K562 (cell line): ENCODE measurements at regions not wholly inside any gene's neighbourhood (a gene's known extent, or its start where the extent isn't known, plus 50 kb on each side); places are given as distances from the start of the nearest gene placed in this dataset.

Experiments used
- ATAC-seq: fragments of 200-7000 bp; cut with Tn5 transposase; 3 replicates; pipeline ENCODE4 v1.9.1; 2020; ENCODE audit warnings: moderate library complexity
- BruUV-seq: library from RNA; stranded (reverse); fragments of 400-500 nt; replicated peaks from 2 replicates; lab custom pipeline; 2021; lab: Mats Ljungman, UMichigan
- CTCF ChIA-PET: fragments of 300-600 bp; formaldehyde crosslinking; extraction: SDS; loops from one replicate; lab custom pipeline; 2021; ENCODE audit warnings: low intra/inter-chr PET ratio; lab: Yijun Ruan, JAX
- POLR2A ChIA-PET: fragments of 300-600, 350-650 bp; sonication (Branson Sonifier 250); formaldehyde crosslinking; extraction: SDS; loops from one replicate; lab custom pipeline; 2021; ENCODE audit warnings: antibody characterized with exemption, inconsistent platforms; lab: Yijun Ruan, JAX
- DNase-seq, 4 experiments: peaks; one replicate each; pipeline versions ENCODE4 v3.0.0 to v3.0.0-alpha.2; 2011 to 2018; ENCODE audit warnings: low spot score in 3 of 4, mixed read lengths in 3 of 4; ENCODE audit errors: extremely low read depth in 1 of 4
- FAIRE-seq: peaks from 2 replicates; lab custom pipeline; 2011; peaks lifted over from hg19 to GRCh38; lab: Jason Lieb, UNC
- H2AFZ ChIP-seq: 2 replicates; pipeline ENCODE4 v1.6.0; 2011; ENCODE audit warnings: low read depth, low read length, control low read depth, inconsistent platforms
- H3K27ac ChIP-seq: fragments of 200-600 bp; 3 replicates; pipeline ENCODE4 v1.8.0; 2011; ENCODE audit warnings: low read depth, mild to moderate bottlenecking, control low read depth, inconsistent platforms, low read length, moderate library complexity, mixed read lengths; ENCODE audit errors: extremely low read depth
- H3K27me3 ChIP-seq, 2 experiments: fragments of 300-600 bp in 1 of 2; 2 replicates in 1 of 2; 3 replicates in 1 of 2; pipeline versions ENCODE4 v1.6.0 to v1.8.0; 2011; ENCODE audit warnings: inconsistent platforms in 2 of 2, low read length in 2 of 2, mild to moderate bottlenecking in 1 of 2, mixed read lengths in 1 of 2, moderate library complexity in 1 of 2; ENCODE audit not compliant: control insufficient read depth in 2 of 2, insufficient read depth in 2 of 2
- H3K36me3 ChIP-seq: fragments of 300-600 bp; 3 replicates; pipeline ENCODE4 v1.8.0; 2011; ENCODE audit warnings: mild to moderate bottlenecking, low read length, inconsistent platforms; ENCODE audit not compliant: control insufficient read depth, insufficient read depth
- H3K4me1 ChIP-seq, 2 experiments: fragments of 200-600 bp in 1 of 2; replicated peaks in 1 of 2; 2 replicates in 1 of 2; 3 replicates in 1 of 2; pipeline versions ENCODE4 v1.5.1 to v1.8.0; 2011; ENCODE audit warnings: inconsistent platforms in 2 of 2, low read length in 2 of 2, mild to moderate bottlenecking in 1 of 2, mixed read lengths in 1 of 2, moderate library complexity in 1 of 2; ENCODE audit not compliant: control insufficient read depth in 2 of 2, insufficient read depth in 2 of 2
- H3K4me2 ChIP-seq: 2 replicates; pipeline ENCODE4 v1.6.1; 2011; ENCODE audit warnings: low read length, control low read depth, inconsistent platforms, mixed read lengths; ENCODE audit not compliant: insufficient read depth
- H3K4me3 ChIP-seq: fragments of 200-600 bp; sonication (generic), shearing (Covaris generic); 2 replicates; pipeline ENCODE4 v1.5.1; 2016; ENCODE audit warnings: control low read depth, inconsistent platforms
- H3K79me2 ChIP-seq: fragments of 200-600 bp; 3 replicates; pipeline ENCODE4 v1.8.0; 2011; ENCODE audit warnings: low read length, inconsistent platforms; ENCODE audit not compliant: control insufficient read depth, insufficient read depth
- H3K9ac ChIP-seq, 2 experiments: 2 replicates each; pipeline versions ENCODE4 v1.6.0 to v1.6.1; 2011; ENCODE audit warnings: low read depth in 2 of 2, low read length in 2 of 2, control low read depth in 1 of 2, inconsistent platforms in 1 of 2, mild to moderate bottlenecking in 1 of 2, mixed read lengths in 1 of 2; ENCODE audit not compliant: insufficient read depth in 1 of 2
- H3K9me1 ChIP-seq: one replicate; pipeline ENCODE4 v1.6.0; 2011; ENCODE audit warnings: inconsistent platforms, mild to moderate bottlenecking, low read length, moderate library complexity; ENCODE audit not compliant: control insufficient read depth, insufficient read depth
- H3K9me3 ChIP-seq: replicated peaks from 2 replicates; pipeline ENCODE4 v1.5.1; 2011; ENCODE audit warnings: low read depth, low read length, inconsistent platforms; ENCODE audit not compliant: control insufficient read depth, insufficient read depth
- H4K20me1 ChIP-seq: replicated peaks from 2 replicates; pipeline ENCODE4 v1.6.1; 2011; ENCODE audit warnings: low read length, inconsistent platforms, mixed read lengths; ENCODE audit not compliant: control insufficient read depth, insufficient read depth
- CBFA2T3 ChIP-seq: fragments of 450-650 bp; IDR thresholded peaks from 2 replicates; pipeline ENCODE4 v1.6.1; 2017
- CEBPB ChIP-seq: fragments of 450-650 bp; IDR thresholded peaks from 2 replicates; pipeline ENCODE4 v1.6.1; 2016; ENCODE audit warnings: missing genetic modification characterization, missing compliant biosample characterization
- HMG20A ChIP-seq: fragments of 450-650 bp; formaldehyde crosslinking; conservative IDR thresholded peaks from 2 replicates; pipeline ENCODE4 v1.4.0; 2020; ENCODE audit warnings: mild to moderate bottlenecking, mixed read lengths
- MCM3 ChIP-seq: fragments of 450-650 bp; IDR thresholded peaks from 2 replicates; pipeline ENCODE4 v1.6.1; 2016
- NFRKB ChIP-seq: fragments of 450-650 bp; IDR thresholded peaks from 2 replicates; pipeline ENCODE4 v1.6.1; 2016; ENCODE audit warnings: low read depth
- PCBP1 ChIP-seq: fragments of 200-400 bp; formaldehyde crosslinking; IDR thresholded peaks from 2 replicates; pipeline ENCODE4 v1.6.1; 2018; ENCODE audit warnings: mild to moderate bottlenecking, low read depth, low read length; ENCODE audit not compliant: poor library complexity, severe bottlenecking
- POLR2G ChIP-seq: fragments of 200-400 bp; formaldehyde crosslinking; IDR thresholded peaks from 2 replicates; pipeline ENCODE4 v1.6.1; 2017; ENCODE audit warnings: low read depth, mild to moderate bottlenecking, antibody characterized with exemption, low read length, moderate library complexity
- TARDBP ChIP-seq: fragments of 450-650 bp; IDR thresholded peaks from 2 replicates; pipeline ENCODE4 v1.6.1; 2016
- TRIM25 ChIP-seq: fragments of 450-650 bp; IDR thresholded peaks from 2 replicates; pipeline ENCODE4 v1.7.0; 2016; ENCODE audit warnings: borderline replicate concordance
- ZBED1 ChIP-seq: IDR thresholded peaks from 2 replicates; pipeline ENCODE4 v1.6.1; 2014
- ZEB2 ChIP-seq: fragments of 450-650 bp; IDR thresholded peaks from 2 replicates; pipeline ENCODE4 v1.6.1; 2016
- ZFP30 ChIP-seq: fragments of 250-450 bp; sonication (Bioruptor Pico); IDR thresholded peaks from 2 replicates; pipeline ENCODE4 v1.8.0; 2022; ENCODE audit warnings: moderate library complexity, mild to moderate bottlenecking, inconsistent platforms, borderline replicate concordance
- ZNF133 ChIP-seq: fragments of 250-450 bp; sonication (Bioruptor Pico); IDR thresholded peaks from 2 replicates; pipeline ENCODE4 v1.4.0; 2020; ENCODE audit warnings: mild to moderate bottlenecking
- ZNF140 ChIP-seq: fragments of 250-450 bp; sonication (Bioruptor Pico); IDR thresholded peaks from 2 replicates; pipeline ENCODE4 v1.8.0; 2021; ENCODE audit warnings: moderate library complexity, mild to moderate bottlenecking, inconsistent platforms
- WGBS: fragments of 100-300 bp; shearing (Covaris generic); methylation state at CpG from one replicate; pipeline ENCODE4 v1.1.6; 2016; ENCODE audit warnings: low coverage, mixed read lengths; ENCODE audit not compliant: insufficient coverage; ENCODE audit errors: missing lambda C conversion rate; 5-methylcytosine and 5-hydroxymethylcytosine counted together
- in situ Hi-C: fragments of 300-500 bp; cut with MboI; formaldehyde crosslinking; loops from 4 replicates; pipeline ENCODE4 v1.15.0; 2018; ENCODE audit warnings: inconsistent platforms, mixed read lengths
- intact Hi-C: fragments of 100-400 bp; cut with micrococcal nuclease; formaldehyde crosslinking; loops from 2 replicates; pipeline ENCODE4 v1.14.2; 2022

GRCh38 chr22:48199667-48200066 lies 1437.2 kb downstream of the TBC1D22A start (continued):
- no peak for TF ChIP-seq TRIM25
- TF ChIP-seq TARDBP = no peak
- TF ChIP-seq ZFP30 (CRISPR knock-in tag) = no peak
- no peak for TF ChIP-seq ZNF133 (CRISPR knock-in tag)
- no peak for TF ChIP-seq HMG20A (CRISPR knock-in tag)
- TF ChIP-seq ZBED1 = no peak

GRCh38 chr22:48198489-48199459 lies 1436.3 kb downstream of the TBC1D22A start:
- Histone ChIP-seq H3K36me3 (no peaks in the 10 kb centered on the region), H3K27ac (no peak overlapping the region), H3K9me1 (no peaks in the 10 kb centered on the region), H3K79me2 (no peaks in the 10 kb centered on the region), H3K9ac (no peak overlapping the region), H3K9me3 (no peaks in the 10 kb centered on the region), H2AFZ (no peak overlapping the region), H4K20me1 (no peaks in the 10 kb centered on the region; the same call in 1 of the 2 replicates), H3K4me1 (no peaks in the 10 kb centered on the region), H3K4me2 (no peak overlapping the region), H3K4me3 (no peak overlapping the region), H3K27me3 (no peaks in the 10 kb centered on the region)
- no peak for ATAC-seq
- 13% methylated on average over 10 of the region's 11 CpGs for WGBS
- in situ Hi-C loops (no loop called here), intact Hi-C loops (no loop called here)
- no peak for DNase-seq
- ChIA-PET CTCF (no interaction called here), POLR2A (no interaction called here)
- BruUV-seq = no TSS peak
- no peak for FAIRE-seq
- no peak for TF ChIP-seq CBFA2T3
- TF ChIP-seq ZEB2 = no peak
- no peak for TF ChIP-seq MCM3
- no peak for TF ChIP-seq CEBPB (tag)
- TF ChIP-seq PCBP1 = no peak
- TF ChIP-seq ZNF140 (CRISPR knock-in tag) = no peak
- TF ChIP-seq NFRKB = no peak
- no peak for TF ChIP-seq POLR2G
